Dedifferentiated amniotic fluid mesenchymal stem cell (primary cell): ENCODE measurements at regions not wholly inside any gene's neighbourhood (a gene's known extent, or its start where the extent isn't known, plus 50 kb on each side); places are given as distances from the start of the nearest gene placed in this dataset.
"Not testable (repeated sequence)": the region's sequence is repeated elsewhere in the genome, so short reads cannot be mapped to it uniquely, and the experiment has no call there.

Source experiments
- DNase-seq: peaks from one replicate; pipeline ENCODE4 v3.0.0-alpha.2; 2016; ENCODE audit errors: extremely low spot score

GRCh38 chr6:27106382-27106781 lies 141.1 kb upstream of the PRSS16 start:
- DNase-seq, result no peak

GRCh38 chr6:27111743-27112142 lies 135.8 kb upstream of the PRSS16 start:
- no peak for DNase-seq

- DNase-seq, result no peak
Measured at GRCh38 chr6:27112974-27113373, 134.5 kb upstream of the PRSS16 start.

GRCh38 chr6:27119329-27119728 lies 128.2 kb upstream of the PRSS16 start:
- no peak for DNase-seq

- DNase-seq, result no peak
Measured at GRCh38 chr6:27119761-27120160, 127.7 kb upstream of the PRSS16 start.

GRCh38 chr6:27121640-27122039 lies 125.9 kb upstream of the PRSS16 start:
- no peak for DNase-seq

GRCh38 chr6:27124252-27124657 lies 123.2 kb upstream of the PRSS16 start:
- DNase-seq, result no peak

- DNase-seq, result no peak
Measured at GRCh38 chr6:27126046-27126814, 121.3 kb upstream of the PRSS16 start.

- peak; percentile 93 for DNase-seq
Measured at GRCh38 chr6:27126815-27127537, 120.5 kb upstream of the PRSS16 start.

- not testable (repeated sequence) for DNase-seq
Measured at GRCh38 chr6:27127874-27128273, 119.6 kb upstream of the PRSS16 start.

GRCh38 chr6:27128311-27129094 lies 119.0 kb upstream of the PRSS16 start:
- no peak for DNase-seq

GRCh38 chr6:27129095-27129815 lies 118.2 kb upstream of the PRSS16 start:
- DNase-seq, result no peak

- DNase-seq, result no peak
Measured at GRCh38 chr6:27129917-27130316, 117.6 kb upstream of the PRSS16 start.

- no peak for DNase-seq
Measured at GRCh38 chr6:27130668-27131428, 116.7 kb upstream of the PRSS16 start.

GRCh38 chr6:27132282-27132531 lies 115.3 kb upstream of the PRSS16 start:
- DNase-seq, result not testable (repeated sequence)

- peak; percentile 99 for DNase-seq
Measured at GRCh38 chr6:27132532-27133280, 114.8 kb upstream of the PRSS16 start.

GRCh38 chr6:27133281-27134227 lies 113.9 kb upstream of the PRSS16 start:
- DNase-seq, result peak; percentile 64

- DNase-seq, result no peak
Measured at GRCh38 chr6:27135087-27135657, 112.3 kb upstream of the PRSS16 start.

GRCh38 chr6:27136077-27136644 lies 111.3 kb upstream of the PRSS16 start:
- DNase-seq, result no peak
